ENCODE measurements at regions not wholly inside any gene's neighbourhood (a gene's known extent, or its start where the extent isn't known, plus 50 kb on each side); places are given as distances from the start of the nearest gene placed in this dataset.

DNA sequence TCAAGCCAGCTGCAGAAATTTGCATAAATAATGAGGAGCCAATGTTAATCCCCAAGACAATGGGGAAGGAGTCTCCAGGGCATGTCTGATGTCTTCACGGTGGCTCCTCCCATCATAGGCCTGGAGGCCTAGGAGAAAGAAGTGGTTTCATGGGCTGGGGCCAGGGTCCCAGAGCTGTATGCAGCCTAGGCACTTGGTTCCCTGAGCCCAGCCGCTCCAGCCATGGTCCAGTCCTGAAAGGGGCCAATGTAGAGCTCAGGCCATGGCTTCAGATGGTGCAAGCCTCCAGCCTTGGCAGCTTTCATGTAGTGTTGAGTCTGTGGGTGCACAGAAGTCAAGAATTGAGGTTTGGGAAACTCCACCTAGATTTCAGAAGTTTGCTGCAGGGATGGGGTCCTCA lies 628.2 kb upstream of the GRIA3 start:
- no peak for TF ChIP-seq TEAD1 (CRISPR knock-in tag; IDR thresholded peaks at IDR 0.05)
- TF ChIP-seq SRF (CRISPR knock-in tag; IDR thresholded peaks at IDR 0.05), result no peak
- TF ChIP-seq, protein P1, sequence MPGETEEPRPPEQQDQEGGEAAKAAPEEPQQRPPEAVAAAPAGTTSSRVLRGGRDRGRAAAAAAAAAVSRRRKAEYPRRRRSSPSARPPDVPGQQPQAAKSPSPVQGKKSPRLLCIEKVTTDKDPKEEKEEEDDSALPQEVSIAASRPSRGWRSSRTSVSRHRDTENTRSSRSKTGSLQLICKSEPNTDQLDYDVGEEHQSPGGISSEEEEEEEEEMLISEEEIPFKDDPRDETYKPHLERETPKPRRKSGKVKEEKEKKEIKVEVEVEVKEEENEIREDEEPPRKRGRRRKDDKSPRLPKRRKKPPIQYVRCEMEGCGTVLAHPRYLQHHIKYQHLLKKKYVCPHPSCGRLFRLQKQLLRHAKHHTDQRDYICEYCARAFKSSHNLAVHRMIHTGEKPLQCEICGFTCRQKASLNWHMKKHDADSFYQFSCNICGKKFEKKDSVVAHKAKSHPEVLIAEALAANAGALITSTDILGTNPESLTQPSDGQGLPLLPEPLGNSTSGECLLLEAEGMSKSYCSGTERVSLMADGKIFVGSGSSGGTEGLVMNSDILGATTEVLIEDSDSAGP (CRISPR knock-in tag; IDR thresholded peaks at IDR 0.05), result no peak
- TF ChIP-seq RHOXF2B (CRISPR knock-in tag; conservative IDR thresholded peaks at IDR 0.05), result no peak
- no peak for TF ChIP-seq LCOR (CRISPR knock-in tag; IDR thresholded peaks at IDR 0.05)
- TF ChIP-seq LARP7 (IDR thresholded peaks at IDR 0.05), result no peak
- TF ChIP-seq CCAR2 (IDR thresholded peaks at IDR 0.05; ENCODE audit: low read depth, low read length), result no peak

Measured in K562 (cell line).